Smooth muscle cell of the brain vasculature (primary cell): ENCODE measurements at regions not wholly inside any gene's neighbourhood (a gene's known extent, or its start where the extent isn't known, plus 50 kb on each side); places are given as distances from the start of the nearest gene placed in this dataset.

ENCODE experiments used
- DNase-seq: peaks from one replicate; pipeline ENCODE4 v3.0.0-alpha.2; 2012; ENCODE audit warnings: low read depth, low spot score

DNA sequence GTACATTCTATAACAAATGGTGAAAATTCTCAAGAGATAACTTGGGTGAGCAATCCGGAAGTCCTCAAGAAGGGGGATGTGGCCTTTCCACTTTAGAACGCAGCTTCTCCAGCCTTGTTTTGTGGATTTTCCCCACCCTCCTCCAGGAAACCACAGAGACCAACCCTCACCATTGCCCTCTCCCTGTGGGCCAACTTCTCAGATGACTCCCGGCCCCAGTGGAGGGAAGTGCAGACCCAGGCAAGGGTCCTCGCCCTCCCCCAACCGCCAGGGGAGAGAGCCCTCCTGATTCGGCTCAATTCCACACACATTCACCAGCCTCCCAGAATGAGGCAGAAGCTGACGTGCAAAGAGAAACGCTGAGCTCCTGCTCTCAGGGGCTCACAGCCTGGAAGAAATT is 277.2 kb downstream of the EIPR1 start:
- DNase-seq = no peak

DNA sequence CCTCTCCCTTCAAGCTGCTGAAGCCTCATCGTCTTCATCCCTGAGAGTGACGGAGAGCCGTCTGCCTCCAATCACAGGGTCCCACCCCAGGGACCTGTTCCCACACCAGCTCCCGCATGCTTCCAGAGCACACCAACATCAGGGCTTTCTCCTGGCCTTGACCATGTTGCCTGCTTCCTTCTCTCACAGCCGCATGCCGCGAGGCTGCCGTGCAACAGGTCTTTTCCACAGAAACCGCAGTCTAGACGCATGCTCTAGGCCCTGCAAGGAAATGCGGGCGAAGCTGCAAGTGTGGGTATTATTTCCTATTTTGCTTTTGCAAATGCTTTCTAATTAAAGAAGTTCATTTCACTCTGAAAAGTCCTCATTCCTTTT is 277.8 kb downstream of the EIPR1 start:
- no peak for DNase-seq

DNA sequence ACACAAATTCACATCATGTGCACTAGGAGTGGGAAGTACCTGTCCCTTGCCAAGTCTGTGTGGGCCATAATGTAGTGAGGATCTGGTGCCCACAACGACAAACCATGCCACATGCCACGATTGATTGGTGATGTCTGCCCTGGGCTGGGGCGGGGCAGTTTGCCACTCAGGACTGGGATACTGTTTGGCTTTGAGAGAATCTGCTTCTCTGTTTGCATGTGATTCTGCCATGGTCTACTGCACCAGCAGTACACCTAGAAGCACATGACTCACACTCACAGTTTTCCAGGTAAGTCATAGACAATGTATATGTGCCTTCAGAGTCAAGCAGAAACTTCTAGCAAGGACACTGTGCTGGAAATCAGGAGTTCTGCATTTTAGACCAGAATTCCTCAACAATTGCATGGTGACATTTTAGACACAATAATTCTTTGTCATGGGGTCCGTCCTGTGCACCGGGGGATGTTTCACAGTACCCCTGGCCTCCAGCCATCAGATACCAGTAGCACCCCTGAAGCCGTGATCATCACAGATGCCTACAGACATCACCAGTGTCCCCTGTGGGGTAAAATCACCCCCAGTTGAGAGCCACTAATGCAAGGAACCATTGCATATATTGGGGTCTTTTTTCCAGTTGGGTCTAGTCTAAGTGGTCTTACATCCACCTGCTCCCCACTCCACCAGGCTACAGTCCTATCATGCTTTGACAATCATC is 278.3 kb downstream of the EIPR1 start:
- no peak for DNase-seq

DNA sequence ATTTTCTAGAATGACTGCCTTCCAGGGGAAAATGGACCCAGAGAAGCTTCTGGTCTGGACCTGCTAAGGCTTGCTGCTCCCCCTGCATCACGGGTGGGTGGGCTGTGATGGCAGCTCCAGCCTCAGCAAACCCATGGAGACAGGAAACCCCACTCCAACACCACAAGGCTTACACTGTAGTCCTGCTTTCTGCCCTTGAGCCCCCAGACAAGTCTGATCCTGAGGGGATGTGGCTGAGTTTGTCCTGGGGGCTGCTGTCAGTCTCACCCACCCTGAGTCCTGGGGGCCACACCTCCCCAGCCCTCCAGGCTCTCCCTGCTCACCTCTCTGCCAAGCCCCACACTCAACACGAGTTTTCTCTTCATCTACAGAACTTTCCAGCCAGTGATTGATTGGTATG is 279.4 kb downstream of the EIPR1 start:
- DNase-seq = no peak

DNA sequence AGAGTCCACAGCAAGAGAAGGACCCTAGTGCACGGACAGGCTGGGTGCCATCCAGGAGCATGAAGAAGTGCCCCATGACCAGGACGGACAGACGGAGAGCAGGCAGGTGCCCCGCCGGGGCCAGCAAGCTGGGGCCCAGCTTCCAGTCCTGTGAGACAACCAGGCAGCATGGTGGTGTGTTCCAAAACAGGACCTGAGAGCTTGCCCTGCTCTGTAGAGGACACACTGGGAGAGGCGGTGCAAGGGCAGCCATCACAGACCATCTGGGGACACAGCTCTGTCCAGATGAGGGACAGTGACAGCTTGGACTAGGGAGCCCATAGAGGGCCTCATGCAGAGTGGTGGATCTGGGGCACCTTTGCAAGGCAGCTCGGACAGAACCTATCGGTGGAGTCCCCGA is 279.8 kb downstream of the EIPR1 start:
- no peak for DNase-seq

DNA sequence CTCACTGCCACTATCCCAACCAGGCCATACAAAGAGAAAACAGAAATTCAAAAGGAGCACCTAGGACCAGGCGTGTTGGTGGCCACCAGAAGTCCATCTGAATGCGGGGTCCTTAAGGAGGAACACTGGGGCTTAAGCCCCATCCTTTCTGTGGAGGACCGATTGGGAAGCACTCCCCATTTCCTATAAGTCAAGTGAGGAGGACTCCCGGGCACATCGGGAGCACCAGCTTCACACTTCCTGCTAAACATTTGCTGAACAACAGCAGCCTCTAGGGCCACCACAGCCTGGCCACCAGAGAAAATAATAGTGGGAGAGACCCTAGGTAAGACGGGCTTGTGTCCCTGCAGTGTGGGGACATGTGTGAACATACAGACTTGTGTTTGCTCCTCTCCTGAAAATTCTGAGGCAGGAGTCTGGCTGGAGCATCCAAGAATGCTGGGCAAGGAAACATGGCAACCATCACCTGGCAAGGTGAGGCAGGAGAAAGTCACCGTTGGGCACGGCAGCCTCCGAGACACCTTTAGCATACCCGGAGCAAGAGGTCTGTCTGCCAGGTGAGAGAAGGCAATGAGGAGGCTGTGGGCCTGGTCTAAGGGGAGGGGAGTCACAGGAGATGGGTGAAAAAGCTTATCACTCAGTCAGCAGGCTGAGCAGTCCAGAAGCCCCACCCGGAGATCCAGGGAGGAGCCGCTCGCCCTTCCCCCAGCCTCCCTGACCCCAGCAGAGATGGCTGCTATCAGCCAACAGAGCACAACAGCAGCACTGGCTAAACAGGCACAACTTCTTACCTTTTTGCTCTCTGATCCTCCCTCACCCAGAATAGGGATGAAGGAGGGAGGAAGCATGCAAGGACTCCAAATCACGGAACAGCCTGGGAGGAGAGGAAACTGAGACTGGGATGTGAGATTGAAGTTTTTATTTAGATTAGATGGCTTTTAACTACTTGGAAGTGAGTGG is 282.3 kb downstream of the EIPR1 start:
- no peak for DNase-seq

DNA sequence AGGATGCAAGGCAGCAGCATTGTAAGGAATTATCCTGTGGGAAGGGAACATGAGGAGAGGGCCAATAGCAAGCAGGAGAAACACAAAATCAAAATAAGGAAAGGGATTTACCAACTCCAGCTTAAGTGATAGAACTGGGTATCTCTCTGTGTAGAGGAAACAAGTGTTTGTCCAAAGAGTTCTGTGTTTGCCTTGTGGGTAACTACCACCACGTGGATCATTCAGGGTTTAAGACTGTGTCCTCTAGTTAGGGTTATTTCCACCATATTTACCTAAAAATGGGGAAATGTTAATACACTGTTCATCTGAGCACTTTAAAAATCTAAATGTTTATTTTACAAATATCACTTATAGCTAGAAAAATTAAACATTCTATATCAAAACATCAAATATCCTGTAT is 283.3 kb downstream of the EIPR1 start:
- DNase-seq = no peak

DNA sequence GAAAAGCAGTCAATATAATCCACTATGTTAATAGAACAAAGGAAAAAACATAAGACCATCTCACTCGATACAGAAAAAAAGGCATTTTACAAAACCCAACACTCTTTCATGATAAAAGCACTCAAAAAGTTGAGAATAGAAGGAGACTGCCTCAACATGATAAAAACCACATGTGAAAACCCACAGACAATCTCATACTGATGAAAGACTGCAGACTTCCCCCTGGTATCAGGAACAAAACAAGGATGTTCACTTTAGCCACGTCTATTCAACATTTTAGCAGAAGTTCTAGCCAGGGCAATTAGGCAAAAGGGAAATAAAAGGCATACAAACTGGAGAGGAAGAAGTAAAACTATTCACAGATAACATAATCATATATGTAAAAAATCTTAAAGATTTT is 285.9 kb downstream of the EIPR1 start:
- DNase-seq = no peak

DNA sequence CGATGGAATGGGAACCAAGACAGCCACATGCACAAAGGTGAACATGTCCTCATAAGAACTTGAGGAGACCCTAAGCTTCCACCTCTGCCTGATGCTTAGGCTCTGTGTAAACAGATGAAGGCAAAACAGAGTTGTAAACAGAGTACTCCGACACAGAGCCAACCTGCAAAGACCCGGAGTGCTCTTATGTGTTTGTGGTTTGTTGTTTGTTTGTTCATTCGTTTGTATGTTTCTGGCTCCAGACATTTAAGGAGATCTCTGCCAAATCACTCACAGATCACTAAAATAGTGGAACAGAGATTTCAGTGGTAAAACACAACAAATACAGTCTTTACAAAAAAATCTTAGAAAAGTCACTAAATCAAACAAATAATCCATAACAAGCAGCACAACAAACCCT is 294.9 kb downstream of the EIPR1 start:
- no peak for DNase-seq

DNA sequence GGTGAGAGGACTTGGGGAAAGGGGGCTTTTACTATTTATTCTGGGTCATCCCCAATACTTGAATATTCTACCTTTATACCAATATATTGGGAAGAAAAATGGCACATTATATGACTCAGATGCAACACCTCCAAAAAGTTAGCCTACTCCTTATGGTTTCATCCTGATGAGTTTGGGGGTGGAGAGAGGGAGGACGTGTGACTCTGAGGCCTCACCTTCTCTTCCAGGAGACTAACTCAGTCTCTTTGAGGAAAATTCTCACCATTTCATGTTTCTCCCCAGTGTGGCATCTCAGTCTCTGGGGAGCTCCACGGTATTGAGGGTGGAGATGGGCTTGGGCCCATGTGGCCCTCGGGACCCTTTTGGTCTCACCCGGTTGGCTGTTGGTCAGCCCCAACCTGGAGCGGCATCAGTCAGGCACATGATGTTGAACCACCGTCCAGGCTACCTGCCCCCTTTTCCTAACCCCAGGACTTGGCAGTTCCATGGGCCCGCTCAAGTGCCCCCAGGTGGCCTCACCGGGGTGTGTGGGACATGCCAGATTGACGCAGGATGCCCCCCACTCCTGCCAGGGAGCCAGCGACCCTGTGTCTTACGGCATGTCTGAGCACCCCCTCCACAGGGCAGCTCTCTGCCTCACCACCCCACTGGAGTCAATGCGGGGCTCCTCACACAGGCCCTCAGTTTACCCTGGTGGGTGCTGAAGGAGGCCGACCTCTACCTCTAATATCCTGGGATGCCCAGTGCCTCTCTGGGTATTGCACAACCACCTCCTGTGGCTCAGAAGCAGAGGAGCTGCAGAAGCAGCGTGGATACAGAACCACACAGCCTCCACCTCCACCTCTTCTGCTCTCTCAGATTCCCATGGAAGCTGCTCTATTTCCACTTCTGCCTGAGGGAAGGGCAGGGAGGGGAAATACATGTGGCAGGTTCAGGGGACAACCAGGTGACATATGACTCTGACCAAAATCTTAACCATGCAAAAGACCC is 297.4 kb downstream of the EIPR1 start:
- no peak for DNase-seq

DNA sequence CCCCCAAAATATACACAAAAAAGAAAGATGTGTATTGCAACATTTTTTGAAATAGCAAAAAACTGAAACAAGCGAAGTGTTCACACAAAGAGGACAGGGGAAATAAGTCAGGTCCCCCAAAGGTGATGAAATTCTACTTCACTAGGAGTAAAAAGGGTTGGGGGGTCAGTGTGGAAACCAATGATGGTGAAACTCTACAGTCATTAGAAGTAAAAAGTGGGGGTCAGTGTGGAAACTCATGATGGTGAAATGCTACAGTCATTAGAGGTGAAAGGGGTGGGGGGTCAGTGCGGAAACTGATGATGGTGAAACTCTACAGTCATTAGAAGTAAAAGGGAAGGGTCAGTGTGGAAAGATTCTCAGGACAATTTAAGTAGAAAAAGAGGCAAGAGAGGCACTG is 298.2 kb downstream of the EIPR1 start:
- no peak for DNase-seq

DNA sequence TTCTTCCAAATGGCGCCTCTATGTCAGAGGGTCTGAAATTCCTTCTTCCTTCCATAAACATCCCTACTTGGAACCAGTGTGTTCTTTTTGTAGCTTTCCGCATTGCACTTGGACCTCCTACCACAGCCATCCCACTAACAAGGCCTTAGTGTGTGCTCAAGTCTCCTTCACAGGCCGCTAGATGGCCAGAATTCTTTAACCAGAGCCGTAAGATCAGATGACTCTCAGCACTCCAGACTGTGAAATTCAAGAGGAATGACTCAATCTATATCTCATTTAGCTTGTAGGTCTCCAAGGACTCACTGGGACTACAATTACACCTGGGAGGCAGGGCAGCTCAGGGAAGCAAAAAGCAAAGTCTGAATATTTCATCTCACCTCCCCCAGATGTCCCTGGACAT is 298.9 kb downstream of the EIPR1 start:
- no peak for DNase-seq

DNA sequence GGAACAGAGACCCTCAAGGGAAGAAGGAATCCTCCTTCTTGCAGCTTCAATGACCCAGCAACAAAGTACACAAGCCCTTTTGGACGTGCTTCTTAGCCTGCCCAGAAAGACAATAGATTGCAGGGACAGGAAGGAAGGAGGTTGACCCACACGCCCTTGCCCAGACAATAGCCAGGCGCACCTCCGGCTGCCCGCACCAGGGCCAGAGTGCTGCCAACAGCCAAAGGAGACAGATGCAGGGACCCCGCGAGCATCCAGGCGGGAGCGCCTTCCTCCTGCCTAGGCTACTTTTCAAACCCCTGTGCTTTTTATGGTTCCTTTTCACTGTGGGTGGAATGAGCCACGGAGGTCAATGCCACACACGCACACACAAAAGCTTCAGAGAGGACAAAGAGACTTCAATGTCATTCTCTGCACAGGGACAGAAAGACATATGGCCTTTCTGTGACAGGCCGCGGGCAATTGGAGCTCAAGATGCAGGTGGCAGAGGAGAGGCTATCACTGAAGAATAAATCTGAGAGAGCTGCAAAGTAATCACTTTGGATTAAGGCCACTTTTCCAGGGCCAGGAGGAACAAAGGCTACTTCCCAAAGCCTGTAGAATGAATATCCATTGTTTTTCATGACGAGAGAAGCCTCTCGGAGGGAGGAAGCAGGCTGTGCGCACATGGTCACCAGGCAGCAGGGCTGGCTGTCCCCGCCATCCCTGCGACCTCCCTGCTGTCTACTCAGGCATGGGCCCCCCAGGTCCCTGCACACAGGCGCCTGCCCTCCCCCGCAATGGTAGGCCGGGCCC is 300.6 kb downstream of the EIPR1 start:
- DNase-seq = no peak

DNA sequence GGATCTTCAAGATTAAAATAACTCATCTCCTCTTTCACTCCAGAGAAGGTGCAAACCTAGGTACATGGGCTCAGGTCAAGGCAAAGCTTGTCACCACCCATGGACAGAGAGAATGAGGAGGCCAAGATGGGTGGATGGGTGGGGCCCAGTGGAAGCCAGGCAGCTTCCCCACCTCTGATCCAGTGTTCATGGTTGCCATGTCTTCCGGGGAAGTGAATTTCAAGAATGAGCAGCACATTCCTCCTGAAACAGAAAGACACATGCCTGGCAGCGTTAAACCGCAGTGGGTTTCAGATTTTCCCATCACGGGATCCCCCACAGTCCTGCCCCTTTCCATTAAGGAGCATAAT is 301.7 kb downstream of the EIPR1 start:
- no peak for DNase-seq

DNA sequence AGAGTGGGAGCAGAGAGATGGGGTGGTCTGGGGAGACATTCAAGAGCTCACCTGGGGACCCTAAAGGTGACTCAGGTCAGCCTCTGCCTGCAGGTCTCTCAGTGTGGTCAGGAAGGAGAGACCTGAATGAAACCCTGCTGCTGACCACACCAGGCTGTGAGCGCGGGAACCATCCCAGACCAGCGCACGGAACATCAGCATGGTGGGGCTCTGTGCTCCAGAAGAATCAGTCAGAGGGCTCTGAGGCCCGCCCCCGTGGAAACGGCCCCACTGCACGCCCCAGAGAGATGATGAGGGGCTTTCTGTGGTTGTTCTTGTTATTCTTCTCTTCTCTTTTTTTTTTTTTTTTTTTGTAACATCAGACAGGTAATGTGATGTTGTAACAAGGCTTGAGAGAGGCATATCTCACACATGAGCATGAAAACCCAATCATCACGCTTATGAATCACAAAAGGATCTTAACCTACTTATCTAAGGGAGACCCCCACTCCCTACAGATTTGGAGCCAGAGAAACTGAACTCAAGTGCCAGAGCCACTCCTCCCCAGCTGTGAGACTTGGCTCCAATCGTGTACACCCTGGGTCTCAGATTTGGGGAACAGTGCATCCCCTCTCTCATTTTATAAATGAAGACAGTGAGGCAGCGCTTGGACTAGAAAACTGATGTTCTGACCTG is 302.2 kb downstream of the EIPR1 start:
- DNase-seq = no peak

DNA sequence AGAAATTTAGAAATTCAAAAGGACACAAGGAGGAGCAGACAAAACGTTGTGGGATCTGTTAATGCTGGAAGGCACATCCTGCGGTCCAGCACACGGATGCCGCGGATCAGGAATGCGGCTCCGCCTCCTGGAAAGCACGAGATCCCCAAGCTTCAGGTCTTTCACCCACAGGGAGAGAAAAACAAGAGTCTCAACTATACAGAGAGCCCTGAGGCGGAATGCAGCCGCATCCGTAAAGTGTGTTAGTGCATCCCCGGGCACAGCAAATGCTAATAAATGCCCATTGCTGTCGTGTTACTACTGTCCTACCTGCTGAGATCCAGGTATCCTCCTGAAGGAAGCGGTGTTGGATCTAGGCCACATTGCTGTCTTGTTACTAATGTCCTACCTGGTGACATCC is 303.9 kb downstream of the EIPR1 start:
- no peak for DNase-seq

DNA sequence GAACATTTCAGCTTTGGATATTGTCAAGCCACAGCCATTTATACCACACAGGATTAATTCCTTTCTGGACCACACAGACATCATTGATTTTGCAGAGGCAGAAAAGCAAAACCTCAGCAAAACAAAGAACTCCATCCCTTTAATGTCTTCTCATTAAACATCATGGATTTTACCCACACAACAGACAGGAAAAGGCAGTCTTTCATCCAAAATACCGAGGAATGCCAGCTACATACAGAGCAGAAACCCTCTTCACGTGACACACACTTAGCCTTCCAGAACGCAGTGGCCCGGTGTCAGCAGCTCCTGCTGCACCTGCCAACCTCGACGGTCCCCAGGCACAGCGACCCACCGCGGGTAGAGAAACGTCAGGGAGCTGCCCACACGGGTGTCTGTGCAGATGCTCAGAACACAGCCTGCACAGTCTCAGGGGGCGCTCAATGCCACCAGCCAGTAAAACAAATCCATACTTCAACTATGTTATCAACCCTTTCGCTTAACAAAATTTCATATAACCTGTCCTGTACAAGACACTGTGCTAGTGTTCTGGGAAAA is 304.5 kb downstream of the EIPR1 start:
- no peak for DNase-seq

DNA sequence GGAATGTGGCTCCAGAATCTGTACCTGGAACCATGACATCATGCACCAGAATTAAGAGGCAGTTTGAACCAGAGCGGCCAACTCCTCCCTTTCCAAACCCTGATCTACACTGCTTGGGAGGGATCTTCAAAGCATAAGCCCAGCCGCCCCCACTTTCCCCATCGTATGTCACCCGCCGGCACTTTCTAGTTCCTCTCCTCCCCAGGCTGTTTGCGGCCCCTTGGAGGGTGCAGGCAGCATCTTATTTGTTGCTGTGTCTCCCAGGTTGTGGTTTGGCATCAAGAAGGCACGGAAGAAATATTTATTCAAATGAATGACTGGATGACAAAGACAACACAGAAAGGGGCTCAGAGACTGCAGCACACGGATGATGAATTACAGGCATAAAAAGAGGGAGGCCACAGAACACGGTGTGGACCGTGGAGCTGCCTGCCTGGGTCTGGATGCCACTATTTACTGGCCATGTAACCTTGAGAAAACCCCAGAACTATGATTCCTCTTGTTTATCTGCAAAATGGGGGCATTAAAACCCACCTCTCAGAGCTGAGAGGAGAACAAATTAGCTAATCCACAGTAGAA is 305.8 kb downstream of the EIPR1 start:
- DNase-seq = no peak

DNA sequence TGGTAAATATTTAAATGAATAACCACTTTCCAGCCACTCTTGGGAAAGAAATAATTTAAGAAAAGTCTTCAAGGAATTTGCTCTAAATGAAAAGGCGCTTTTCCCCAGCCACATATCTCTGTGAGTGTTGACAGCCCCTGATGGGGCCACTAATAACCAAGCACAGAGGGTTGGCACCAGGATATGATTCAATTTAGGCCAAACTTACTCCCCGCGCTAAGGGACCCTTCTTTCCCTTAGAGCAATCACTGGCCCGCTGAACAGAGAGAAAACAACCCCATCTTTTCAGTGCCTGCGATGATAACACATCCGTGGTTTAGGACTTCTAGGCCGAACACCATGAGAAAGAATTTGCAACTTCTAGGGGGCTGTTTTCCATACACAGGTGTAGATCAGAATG is 310.8 kb downstream of the EIPR1 start:
- DNase-seq = no peak

DNA sequence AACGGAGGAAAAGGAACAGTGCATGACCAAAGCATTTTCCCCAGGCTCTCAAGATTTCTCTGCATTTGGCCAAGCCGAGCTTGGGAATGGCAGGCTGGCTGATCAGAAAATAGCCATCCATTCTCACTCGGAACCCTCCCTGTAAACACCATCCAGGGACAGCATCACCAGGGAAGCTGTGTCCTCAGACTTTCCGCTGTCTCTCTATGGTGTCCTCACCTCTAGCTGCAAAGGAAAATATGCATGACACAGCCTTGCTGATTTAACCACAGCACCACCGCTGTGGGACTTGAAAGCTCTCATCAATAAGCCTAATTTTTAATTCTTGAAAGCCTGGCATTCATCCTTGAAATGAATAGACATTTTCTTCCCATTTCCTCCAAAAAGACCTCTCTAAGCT is 311.7 kb downstream of the EIPR1 start:
- no peak for DNase-seq
